ENCODE measurements at regions not wholly inside any gene's neighbourhood (a gene's known extent, or its start where the extent isn't known, plus 50 kb on each side); places are given as distances from the start of the nearest gene placed in this dataset.

DNA sequence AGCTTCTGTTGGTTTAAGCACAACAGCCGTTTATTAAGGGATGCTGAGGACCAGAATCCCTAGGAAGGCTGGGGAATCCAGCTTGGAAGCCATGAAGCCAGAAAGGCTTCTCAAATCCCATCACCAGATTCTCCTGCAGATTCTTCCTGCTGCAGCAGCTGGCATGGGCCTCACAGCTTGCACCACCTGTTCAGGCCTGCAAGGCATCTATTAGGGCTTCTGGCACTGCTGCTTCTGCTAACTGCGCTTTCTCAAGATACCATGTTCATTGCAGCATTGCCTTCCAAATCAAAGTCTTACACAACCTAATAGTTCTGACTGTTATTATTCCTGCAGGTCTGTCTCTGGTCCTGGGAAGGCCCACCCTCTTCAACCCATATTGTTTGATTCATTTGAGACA, 51.2 kb upstream of the ZNF366 start:
- no peaks in the 10 kb centered on the region for H3K27me3 ChIP-seq
- H3K4me3 ChIP-seq, result no peak overlapping the region
- no peak for DNase-seq
- no peak overlapping the region for H3K27ac ChIP-seq
- intact Hi-C loops (cut with DNase I), result loop anchor here in 1 of 4 donors (5.0 kb wide), 1 partner anchor 101 kb away; no protein-coding TSS in a partner anchor
- TF ChIP-seq POLR2A (IDR thresholded peaks at IDR 0.05) (no peak), EP300 (IDR thresholded peaks at IDR 0.05) (no peak)
- TF ChIP-seq, protein P1, sequence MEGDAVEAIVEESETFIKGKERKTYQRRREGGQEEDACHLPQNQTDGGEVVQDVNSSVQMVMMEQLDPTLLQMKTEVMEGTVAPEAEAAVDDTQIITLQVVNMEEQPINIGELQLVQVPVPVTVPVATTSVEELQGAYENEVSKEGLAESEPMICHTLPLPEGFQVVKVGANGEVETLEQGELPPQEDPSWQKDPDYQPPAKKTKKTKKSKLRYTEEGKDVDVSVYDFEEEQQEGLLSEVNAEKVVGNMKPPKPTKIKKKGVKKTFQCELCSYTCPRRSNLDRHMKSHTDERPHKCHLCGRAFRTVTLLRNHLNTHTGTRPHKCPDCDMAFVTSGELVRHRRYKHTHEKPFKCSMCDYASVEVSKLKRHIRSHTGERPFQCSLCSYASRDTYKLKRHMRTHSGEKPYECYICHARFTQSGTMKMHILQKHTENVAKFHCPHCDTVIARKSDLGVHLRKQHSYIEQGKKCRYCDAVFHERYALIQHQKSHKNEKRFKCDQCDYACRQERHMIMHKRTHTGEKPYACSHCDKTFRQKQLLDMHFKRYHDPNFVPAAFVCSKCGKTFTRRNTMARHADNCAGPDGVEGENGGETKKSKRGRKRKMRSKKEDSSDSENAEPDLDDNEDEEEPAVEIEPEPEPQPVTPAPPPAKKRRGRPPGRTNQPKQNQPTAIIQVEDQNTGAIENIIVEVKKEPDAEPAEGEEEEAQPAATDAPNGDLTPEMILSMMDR (IDR thresholded peaks at IDR 0.05), result no peak
- H3K4me1 ChIP-seq (ENCODE audit: insufficient read depth), result no peaks in the 10 kb centered on the region
- WGBS, 3 donors, result 83 to 84% (median 83%) methylated on average over 2 of the region's 2 CpGs
- H3K36me3 ChIP-seq, result no peaks in the 10 kb centered on the region
- H3K9me3 ChIP-seq, result no peaks in the 10 kb centered on the region

DNA sequence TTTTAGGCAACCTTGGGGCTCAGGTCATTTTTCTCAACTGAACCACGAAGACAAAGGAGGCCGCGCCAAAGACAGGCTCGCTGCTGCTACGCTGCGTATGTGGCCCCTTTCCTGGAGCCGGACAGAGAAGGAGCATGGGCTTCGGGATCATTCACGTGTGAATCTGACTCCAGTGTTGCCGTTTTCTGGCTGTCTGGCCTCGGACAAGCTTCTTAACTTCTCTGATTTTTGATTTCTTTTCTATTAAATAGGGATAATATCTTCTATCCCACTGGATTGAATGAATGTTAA, 50.8 kb upstream of the ZNF366 start:
- no peaks in the 10 kb centered on the region for H3K9me3 ChIP-seq
- no peaks in the 10 kb centered on the region for H3K27me3 ChIP-seq
- TF ChIP-seq EP300 (IDR thresholded peaks at IDR 0.05), result no peak
- TF ChIP-seq, protein P1 (IDR thresholded peaks at IDR 0.05), result no peak
- TF ChIP-seq POLR2A (IDR thresholded peaks at IDR 0.05), result no peak
- no peak overlapping the region for H3K4me3 ChIP-seq
- no peaks in the 10 kb centered on the region for H3K36me3 ChIP-seq
- intact Hi-C loops (cut with DNase I), result loop anchor here in 1 of 4 donors (5.0 kb wide), 1 partner anchor 101 kb away; no protein-coding TSS in a partner anchor
- DNase-seq, result no peak
- no peaks in the 10 kb centered on the region for H3K4me1 ChIP-seq (ENCODE audit: insufficient read depth)
- H3K27ac ChIP-seq, result no peak overlapping the region
- WGBS, 3 donors, result 89 to 93% (median 90%) methylated on average over 11 of the region's 11 CpGs

DNA sequence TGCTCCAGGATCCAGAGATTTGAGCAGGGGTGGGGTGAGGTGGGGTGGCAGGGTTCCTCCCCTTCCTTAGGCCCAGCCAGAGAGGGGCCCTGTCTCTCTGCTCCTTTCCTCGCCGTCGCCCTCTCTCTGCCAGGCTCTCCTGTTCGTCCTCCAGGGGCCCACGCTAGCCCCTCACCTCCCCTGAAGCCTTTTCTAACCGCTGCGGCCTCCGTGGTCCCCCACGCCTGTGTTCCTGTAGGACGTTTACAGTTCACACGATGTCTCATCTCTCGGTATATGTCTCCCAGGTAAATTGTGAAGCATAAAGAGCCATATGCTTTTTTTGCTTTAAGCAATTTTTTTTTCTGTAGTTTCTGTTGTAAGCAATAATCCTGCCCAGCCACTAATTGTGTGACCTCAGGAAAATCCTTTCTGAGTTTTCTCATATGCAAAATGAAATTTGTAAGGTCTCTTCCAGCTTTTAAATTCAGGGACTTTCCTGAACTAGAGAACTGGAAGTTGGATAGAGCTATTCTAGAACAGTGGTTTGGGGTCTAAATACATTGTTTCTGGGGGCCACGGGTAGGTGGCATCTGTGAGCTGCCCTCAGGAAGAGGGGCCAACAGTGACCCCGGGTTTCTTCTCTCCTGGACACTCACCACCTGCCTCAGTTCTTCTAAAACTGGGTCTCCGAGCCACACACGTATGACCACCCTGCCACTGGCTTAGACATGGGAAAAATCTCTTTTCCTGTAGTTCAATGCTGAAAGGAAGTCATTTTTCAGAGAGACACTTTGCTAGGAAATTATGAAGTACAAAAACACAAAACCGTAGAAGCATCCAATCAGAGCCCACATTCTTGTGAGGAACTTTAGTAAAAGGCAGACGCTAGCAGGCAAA, 50.2 kb upstream of the ZNF366 start:
- H3K27ac ChIP-seq, result peak overlapping the region; percentile 54 to 72
- DNase-seq, result no peak
- TF ChIP-seq EP300 (IDR thresholded peaks at IDR 0.05) (no peak), POLR2A (IDR thresholded peaks at IDR 0.05) (no peak)
- TF ChIP-seq, protein P1 (IDR thresholded peaks at IDR 0.05), result no peak
- H3K4me1 ChIP-seq (ENCODE audit: insufficient read depth), result no peaks in the 10 kb centered on the region
- WGBS, 3 donors, result 52 to 62% (median 58%) methylated on average over 18 of the region's 18 CpGs
- H3K9me3 ChIP-seq, result no peaks in the 10 kb centered on the region
- H3K27me3 ChIP-seq, result no peaks in the 10 kb centered on the region
- intact Hi-C loops (cut with DNase I), result loop anchor here in 1 of 4 donors (5.0 kb wide), 1 partner anchor 100 kb away; no protein-coding TSS in a partner anchor
- H3K4me3 ChIP-seq, result peak overlapping the region; percentile 27
- H3K36me3 ChIP-seq, result no peaks in the 10 kb centered on the region

All from ovary (tissue), 7 donors.